ENCODE measurements at regions not wholly inside any gene's neighbourhood (a gene's known extent, or its start where the extent isn't known, plus 50 kb on each side); places are given as distances from the start of the nearest gene placed in this dataset.
"Not testable (repeated sequence)": the region's sequence is repeated elsewhere in the genome, so short reads cannot be mapped to it uniquely, and the experiment has no call there.

- no peak for DNase-seq
These were observed 483.6 kb downstream of the LTN1 start for GRCh38 chr21:28509031-28509430.

GRCh38 chr21:28508126-28508525, 484.6 kb downstream of the LTN1 start:
- DNase-seq, result no peak

- DNase-seq, result no peak
These were observed 496.2 kb downstream of the LTN1 start for GRCh38 chr21:28496517-28496916.

GRCh38 chr21:28492127-28492526, 500.6 kb downstream of the LTN1 start:
- DNase-seq, result no peak

- DNase-seq, result no peak
These were observed 502.8 kb downstream of the LTN1 start for GRCh38 chr21:28489821-28490350.

- no peak for DNase-seq
These were observed 503.5 kb downstream of the LTN1 start for GRCh38 chr21:28489162-28489561.

- no peak for DNase-seq
These were observed 505.1 kb downstream of the LTN1 start for GRCh38 chr21:28487455-28488070.

- DNase-seq, result no peak
These were observed 507.2 kb downstream of the LTN1 start for GRCh38 chr21:28485301-28486022.

GRCh38 chr21:28483301-28484035, 509.2 kb downstream of the LTN1 start:
- DNase-seq, result no peak

- no peak for DNase-seq
These were observed 510.0 kb downstream of the LTN1 start for GRCh38 chr21:28482657-28483056.

GRCh38 chr21:28480470-28480869, 512.2 kb downstream of the LTN1 start:
- no peak for DNase-seq

- no peak for DNase-seq
These were observed 519.0 kb downstream of the LTN1 start for GRCh38 chr21:28473530-28474220.

GRCh38 chr21:28472543-28472942, 520.1 kb downstream of the LTN1 start:
- DNase-seq, result not testable (repeated sequence)

- DNase-seq, result no peak
These were observed 527.7 kb downstream of the LTN1 start for GRCh38 chr21:28464988-28465387.

- DNase-seq, result no peak
These were observed 528.6 kb downstream of the LTN1 start for GRCh38 chr21:28464095-28464494.

- no peak for DNase-seq
These were observed 533.5 kb downstream of the LTN1 start for GRCh38 chr21:28459193-28459592.

- no peak for DNase-seq
These were observed 534.2 kb downstream of the LTN1 start for GRCh38 chr21:28458446-28458845.

GRCh38 chr21:28455253-28455600, 537.5 kb downstream of the LTN1 start:
- DNase-seq, result no peak

- DNase-seq, result no peak
These were observed 538.0 kb downstream of the LTN1 start for GRCh38 chr21:28454564-28455252.

GRCh38 chr21:28447462-28447861, 545.2 kb downstream of the LTN1 start:
- no peak for DNase-seq

GRCh38 chr21:28445141-28445830, 547.4 kb downstream of the LTN1 start:
- DNase-seq, result no peak

- no peak for DNase-seq
These were observed 548.1 kb downstream of the LTN1 start for GRCh38 chr21:28444557-28444956.

Data from KG1 (cell line).